HUDEP-2 (cell line): ENCODE measurements at regions not wholly inside any gene's neighbourhood (a gene's known extent, or its start where the extent isn't known, plus 50 kb on each side); places are given as distances from the start of the nearest gene placed in this dataset.
A peak's percentile ranks its signal among the peaks of the same experiment; 100 is the strongest.
"Not testable (repeated sequence)": the region's sequence is repeated elsewhere in the genome, so short reads cannot be mapped to it uniquely, and the experiment has no call there.

Source experiments
- DNase-seq, 76 experiments: peaks; one replicate each; lab custom pipeline; 2025; ENCODE audit not compliant: unreplicated experiment in 76 of 76; lab: John Stamatoyannopoulos, UW

GRCh38 chr13:21909331-21909730, 238.5 kb downstream of the FGF9 start:
- DNase-seq: no peak

GRCh38 chr13:21910546-21910945, 239.7 kb downstream of the FGF9 start:
- DNase-seq: no peak

GRCh38 chr13:21911646-21912298, 240.9 kb downstream of the FGF9 start:
- DNase-seq: no peak

GRCh38 chr13:21913010-21913409, 242.1 kb downstream of the FGF9 start:
- peak in 2 of 76 experiments; percentile 2 to 5 for DNase-seq

GRCh38 chr13:21917086-21918015, 246.5 kb downstream of the FGF9 start:
- no peak for DNase-seq

- DNase-seq: not testable (repeated sequence)
Observed at GRCh38 chr13:21920802-21921201, 249.9 kb downstream of the FGF9 start.

- DNase-seq: no peak
Observed at GRCh38 chr13:21924958-21925357, 254.1 kb downstream of the FGF9 start.

- DNase-seq: no peak
Observed at GRCh38 chr13:21925720-21926119, 254.8 kb downstream of the FGF9 start.

- no peak for DNase-seq
Observed at GRCh38 chr13:21929400-21929799, 258.5 kb downstream of the FGF9 start.

GRCh38 chr13:21930536-21930935, 259.7 kb downstream of the FGF9 start:
- DNase-seq: no peak

GRCh38 chr13:21932578-21932977, 261.7 kb downstream of the FGF9 start:
- DNase-seq: no peak

- DNase-seq: no peak
Observed at GRCh38 chr13:21932996-21933395, 262.1 kb downstream of the FGF9 start.

GRCh38 chr13:21934284-21934683, 263.4 kb downstream of the FGF9 start:
- no peak for DNase-seq

- DNase-seq: no peak
Observed at GRCh38 chr13:21936674-21937073, 265.8 kb downstream of the FGF9 start.

- no peak for DNase-seq
Observed at GRCh38 chr13:21938168-21938567, 267.3 kb downstream of the FGF9 start.

- DNase-seq: no peak
Observed at GRCh38 chr13:21938636-21939035, 267.8 kb downstream of the FGF9 start.

- DNase-seq: no peak
Observed at GRCh38 chr13:21942061-21942460, 271.2 kb downstream of the FGF9 start.

GRCh38 chr13:21944610-21945009, 273.7 kb downstream of the FGF9 start:
- no peak for DNase-seq

GRCh38 chr13:21945195-21945594, 274.3 kb downstream of the FGF9 start:
- DNase-seq: no peak

- DNase-seq: no peak
Observed at GRCh38 chr13:21946964-21947363, 276.1 kb downstream of the FGF9 start.

GRCh38 chr13:21948769-21949474, 278.0 kb downstream of the FGF9 start:
- no peak for DNase-seq
